CD8-positive, alpha-beta memory T cell (primary cell): ENCODE measurements at regions not wholly inside any gene's neighbourhood (a gene's known extent, or its start where the extent isn't known, plus 50 kb on each side); places are given as distances from the start of the nearest gene placed in this dataset.
A peak's percentile ranks its signal among the peaks of the same experiment; 100 is the strongest.

Experiments used
- CTCF ChIA-PET: fragments of 350-600 bp; sonication (Branson Sonifier 250); formaldehyde crosslinking; loops from one replicate; lab custom pipeline; 2021; ENCODE audit warnings: antibody characterized with exemption; lab: Charles Lee
- POLR2A ChIA-PET: fragments of 350-600 bp; sonication (Branson Sonifier 250); formaldehyde crosslinking; loops from one replicate; lab custom pipeline; 2021; ENCODE audit warnings: antibody characterized with exemption; lab: Charles Lee
- DNase-seq, 5 donors: peaks; one replicate each; pipeline versions ENCODE4 v3.0.0 to v3.0.0-alpha.2; 2020 to 2022; ENCODE audit warnings: mixed read lengths in 1 of 5
- H3K27ac ChIP-seq: one replicate; pipeline ENCODE4 v1.7.0; 2013; ENCODE audit warnings: low read depth, mild to moderate bottlenecking, low read length, moderate library complexity
- H3K27me3 ChIP-seq: 2 replicates; pipeline ENCODE4 v1.7.0; 2013; ENCODE audit warnings: low read length, mild to moderate bottlenecking; ENCODE audit not compliant: insufficient read depth, poor library complexity, severe bottlenecking
- H3K36me3 ChIP-seq: 2 replicates; pipeline ENCODE4 v1.7.0; 2013; ENCODE audit warnings: mild to moderate bottlenecking, low read length, moderate library complexity; ENCODE audit not compliant: insufficient read depth
- H3K4me1 ChIP-seq: 2 replicates; pipeline ENCODE4 v1.7.0; 2013; ENCODE audit warnings: mild to moderate bottlenecking, low read length, moderate library complexity; ENCODE audit not compliant: insufficient read depth
- H3K4me3 ChIP-seq: 2 replicates; pipeline ENCODE4 v1.7.0; 2013; ENCODE audit warnings: mild to moderate bottlenecking, low read length
- H3K9me3 ChIP-seq: 2 replicates; pipeline ENCODE4 v1.7.0; 2013; ENCODE audit warnings: mild to moderate bottlenecking, low read length
- H3K27ac Mint-ChIP-seq, 8 donors: one replicate each; pipeline ENCODE4 v1.8.0; 2020 to 2021; ENCODE audit warnings: mixed read lengths in 8 of 8, mild to moderate bottlenecking in 6 of 8, inconsistent platforms in 3 of 8, moderate library complexity in 3 of 8
- H3K27me3 Mint-ChIP-seq, 2 donors: one replicate each; pipeline ENCODE4 v1.8.0; 2020 to 2021; ENCODE audit warnings: mixed read lengths in 2 of 2, mild to moderate bottlenecking in 1 of 2, moderate library complexity in 1 of 2
- H3K36me3 Mint-ChIP-seq, 3 donors: one replicate each; pipeline ENCODE4 v1.8.0; 2020 to 2021; ENCODE audit warnings: mixed read lengths in 3 of 3, inconsistent platforms in 1 of 3, mild to moderate bottlenecking in 1 of 3
- H3K4me1 Mint-ChIP-seq, 3 donors: one replicate each; pipeline ENCODE4 v1.8.0; 2020 to 2021; ENCODE audit warnings: mixed read lengths in 3 of 3, inconsistent platforms in 1 of 3, mild to moderate bottlenecking in 1 of 3
- H3K4me3 Mint-ChIP-seq, 7 donors: one replicate each; pipeline ENCODE4 v1.8.0; 2020 to 2021; ENCODE audit warnings: mixed read lengths in 7 of 7, mild to moderate bottlenecking in 6 of 7, moderate library complexity in 4 of 7, inconsistent platforms in 2 of 7
- H3K9me3 Mint-ChIP-seq, 5 donors: one replicate each; pipeline ENCODE4 v1.8.0; 2020 to 2022; ENCODE audit warnings: mixed read lengths in 5 of 5, mild to moderate bottlenecking in 3 of 5, moderate library complexity in 2 of 5, inconsistent platforms in 1 of 5

- ChIA-PET POLR2A (no interaction called here), CTCF (no interaction called here)
- Histone ChIP-seq H3K4me3 (no peak overlapping the region), H3K27me3 (no peaks in the 10 kb centered on the region), H3K9me3 (no peaks in the 10 kb centered on the region), H3K4me1 (peaks cover 4% of the 10 kb centered on the region), H3K36me3 (no peaks in the 10 kb centered on the region), H3K27ac (no peak overlapping the region)
- peaks cover 15 to 18% (median 16%) of the 10 kb centered on the region in 3 donors for H3K4me1 Mint-ChIP-seq
- no peaks in the 10 kb centered on the region for H3K9me3 Mint-ChIP-seq
- H3K4me3 Mint-ChIP-seq = no peak overlapping the region
- DNase-seq = no peak
- H3K27me3 Mint-ChIP-seq = peaks cover 0 to 2% of the 10 kb centered on the region in 2 donors
- no peaks in the 10 kb centered on the region for H3K36me3 Mint-ChIP-seq
- H3K27ac Mint-ChIP-seq = no peak overlapping the region
These were observed 136.4 kb downstream of the TMEM26 start for GRCh38 chr10:61316676-61317265.

GRCh38 chr10:61314273-61314672 is 138.9 kb downstream of the TMEM26 start:
- H3K36me3 Mint-ChIP-seq = no peaks in the 10 kb centered on the region
- no peaks in the 10 kb centered on the region for H3K9me3 Mint-ChIP-seq
- no peak overlapping the region for H3K4me3 ChIP-seq
- no peak overlapping the region for H3K27ac ChIP-seq
- H3K27me3 Mint-ChIP-seq = peaks cover 0 to 2% of the 10 kb centered on the region in 2 donors
- H3K27ac Mint-ChIP-seq = no peak overlapping the region
- no peaks in the 10 kb centered on the region for H3K27me3 ChIP-seq
- ChIA-PET CTCF (no interaction called here), POLR2A (no interaction called here)
- H3K4me1 ChIP-seq = peaks cover 4% of the 10 kb centered on the region
- H3K4me1 Mint-ChIP-seq = peaks cover 15 to 18% (median 16%) of the 10 kb centered on the region in 3 donors
- no peak overlapping the region for H3K4me3 Mint-ChIP-seq
- no peaks in the 10 kb centered on the region for H3K36me3 ChIP-seq
- DNase-seq = no peak
- H3K9me3 ChIP-seq = no peaks in the 10 kb centered on the region

GRCh38 chr10:61313460-61313859 is 139.7 kb downstream of the TMEM26 start:
- no peak overlapping the region for H3K27ac ChIP-seq
- H3K27me3 ChIP-seq = no peaks in the 10 kb centered on the region
- ChIA-PET CTCF (no interaction called here), POLR2A (no interaction called here)
- peaks cover 15 to 18% (median 16%) of the 10 kb centered on the region in 3 donors for H3K4me1 Mint-ChIP-seq
- no peaks in the 10 kb centered on the region for H3K36me3 Mint-ChIP-seq
- no peaks in the 10 kb centered on the region for H3K9me3 ChIP-seq
- no peak for DNase-seq
- H3K36me3 ChIP-seq = no peaks in the 10 kb centered on the region
- H3K4me3 ChIP-seq = no peak overlapping the region
- no peaks in the 10 kb centered on the region for H3K9me3 Mint-ChIP-seq
- peaks cover 4% of the 10 kb centered on the region for H3K4me1 ChIP-seq
- peak overlapping the region in 2 of 7 donors; percentile 19 to 29 for H3K4me3 Mint-ChIP-seq
- H3K27ac Mint-ChIP-seq = no peak overlapping the region
- H3K27me3 Mint-ChIP-seq = no peaks in the 10 kb centered on the region

GRCh38 chr10:61304746-61305145 is 148.4 kb downstream of the TMEM26 start:
- Histone ChIP-seq H3K9me3 (no peaks in the 10 kb centered on the region), H3K4me3 (no peak overlapping the region), H3K27ac (no peak overlapping the region), H3K27me3 (no peaks in the 10 kb centered on the region), H3K36me3 (no peaks in the 10 kb centered on the region), H3K4me1 (no peaks in the 10 kb centered on the region)
- no peaks in the 10 kb centered on the region for H3K27me3 Mint-ChIP-seq
- no peak overlapping the region for H3K27ac Mint-ChIP-seq
- CTCF ChIA-PET = no interaction called here
- H3K36me3 Mint-ChIP-seq = no peaks in the 10 kb centered on the region
- H3K4me3 Mint-ChIP-seq = no peak overlapping the region
- DNase-seq = no peak
- no peaks in the 10 kb centered on the region for H3K4me1 Mint-ChIP-seq
- no peaks in the 10 kb centered on the region for H3K9me3 Mint-ChIP-seq
- POLR2A ChIA-PET = no interaction called here

- H3K36me3 ChIP-seq = no peaks in the 10 kb centered on the region
- no peak for DNase-seq
- no peaks in the 10 kb centered on the region for H3K27me3 ChIP-seq
- Mint-ChIP-seq H3K9me3 (peaks cover 4 to 8% (median 6%) of the 10 kb centered on the region in 5 donors), H3K4me3 (no peak overlapping the region), H3K27me3 (no peaks in the 10 kb centered on the region), H3K27ac (no peak overlapping the region), H3K36me3 (no peaks in the 10 kb centered on the region), H3K4me1 (no peaks in the 10 kb centered on the region)
- ChIA-PET CTCF (no interaction called here), POLR2A (no interaction called here)
- H3K27ac ChIP-seq = no peak overlapping the region
- H3K4me1 ChIP-seq = no peaks in the 10 kb centered on the region
- H3K4me3 ChIP-seq = no peak overlapping the region
- no peaks in the 10 kb centered on the region for H3K9me3 ChIP-seq
These were observed 151.1 kb downstream of the TMEM26 start for GRCh38 chr10:61302124-61302523.

GRCh38 chr10:61301575-61301974 is 151.6 kb downstream of the TMEM26 start:
- no peaks in the 10 kb centered on the region for H3K27me3 ChIP-seq
- POLR2A ChIA-PET = no interaction called here
- H3K27me3 Mint-ChIP-seq = no peaks in the 10 kb centered on the region

GRCh38 chr10:61299841-61300240 is 153.3 kb downstream of the TMEM26 start:
- H3K4me3 Mint-ChIP-seq = no peak overlapping the region
- H3K27me3 ChIP-seq = no peaks in the 10 kb centered on the region
- no peak for DNase-seq
- no peaks in the 10 kb centered on the region for H3K27me3 Mint-ChIP-seq
- CTCF ChIA-PET = no interaction called here
- no peak overlapping the region for H3K4me3 ChIP-seq
- peaks cover 4 to 8% (median 6%) of the 10 kb centered on the region in 5 donors for H3K9me3 Mint-ChIP-seq
- no peak overlapping the region for H3K27ac ChIP-seq
- POLR2A ChIA-PET = no interaction called here
- no peak overlapping the region for H3K27ac Mint-ChIP-seq
- no peaks in the 10 kb centered on the region for H3K9me3 ChIP-seq
- no peaks in the 10 kb centered on the region for H3K4me1 Mint-ChIP-seq
- no peaks in the 10 kb centered on the region for H3K4me1 ChIP-seq
- no peaks in the 10 kb centered on the region for H3K36me3 Mint-ChIP-seq
- no peaks in the 10 kb centered on the region for H3K36me3 ChIP-seq

More at GRCh38 chr10:61301575-61301974, 151.6 kb downstream of the TMEM26 start:
- no peaks in the 10 kb centered on the region for H3K9me3 ChIP-seq
- H3K4me1 ChIP-seq = no peaks in the 10 kb centered on the region
- no peak overlapping the region for H3K27ac ChIP-seq
- CTCF ChIA-PET = no interaction called here
- H3K4me3 ChIP-seq = no peak overlapping the region
- Mint-ChIP-seq H3K4me3 (no peak overlapping the region), H3K4me1 (no peaks in the 10 kb centered on the region), H3K36me3 (no peaks in the 10 kb centered on the region), H3K27ac (no peak overlapping the region), H3K9me3 (peaks cover 4 to 8% (median 6%) of the 10 kb centered on the region in 5 donors)
- DNase-seq = no peak
- no peaks in the 10 kb centered on the region for H3K36me3 ChIP-seq

- Histone ChIP-seq H3K27me3 (no peaks in the 10 kb centered on the region), H3K27ac (no peak overlapping the region), H3K4me3 (no peak overlapping the region), H3K36me3 (no peaks in the 10 kb centered on the region), H3K9me3 (no peaks in the 10 kb centered on the region), H3K4me1 (no peaks in the 10 kb centered on the region)
- H3K9me3 Mint-ChIP-seq = peaks cover 4 to 8% (median 6%) of the 10 kb centered on the region in 5 donors
- ChIA-PET CTCF (no interaction called here), POLR2A (no interaction called here)
- no peaks in the 10 kb centered on the region for H3K27me3 Mint-ChIP-seq
- H3K36me3 Mint-ChIP-seq = no peaks in the 10 kb centered on the region
- no peak overlapping the region for H3K4me3 Mint-ChIP-seq
- no peaks in the 10 kb centered on the region for H3K4me1 Mint-ChIP-seq
- DNase-seq = no peak
- no peak overlapping the region for H3K27ac Mint-ChIP-seq
These were observed 154.0 kb downstream of the TMEM26 start for GRCh38 chr10:61299156-61299555.
